Gastrocnemius medialis (tissue), 4 donors: ENCODE measurements at regions not wholly inside any gene's neighbourhood (a gene's known extent, or its start where the extent isn't known, plus 50 kb on each side); places are given as distances from the start of the nearest gene placed in this dataset.

Experiments
- POLR2A ChIP-seq, 2 donors: fragments of 450-650 bp; IDR thresholded peaks; one replicate each; pipeline ENCODE4 v1.6.1; 2017; ENCODE audit warnings: antibody characterized with exemption in 2 of 2, mild to moderate bottlenecking in 2 of 2, moderate library complexity in 2 of 2
- TF ChIP-seq, protein P1 (sequence below), 5 experiments: fragments of 450-650 bp in 3 of 5; fragments of 200-600 bp in 2 of 5; sonication (generic) in 2 of 5; IDR thresholded peaks in 4 of 5; conservative IDR thresholded peaks in 1 of 5; 1 replicate in 4 of 5; 2 replicates in 1 of 5; pipeline ENCODE4 v1.5.1; 2016 to 2019; ENCODE audit warnings: antibody characterized with exemption in 5 of 5, mild to moderate bottlenecking in 3 of 5, moderate library complexity in 3 of 5

DNA sequence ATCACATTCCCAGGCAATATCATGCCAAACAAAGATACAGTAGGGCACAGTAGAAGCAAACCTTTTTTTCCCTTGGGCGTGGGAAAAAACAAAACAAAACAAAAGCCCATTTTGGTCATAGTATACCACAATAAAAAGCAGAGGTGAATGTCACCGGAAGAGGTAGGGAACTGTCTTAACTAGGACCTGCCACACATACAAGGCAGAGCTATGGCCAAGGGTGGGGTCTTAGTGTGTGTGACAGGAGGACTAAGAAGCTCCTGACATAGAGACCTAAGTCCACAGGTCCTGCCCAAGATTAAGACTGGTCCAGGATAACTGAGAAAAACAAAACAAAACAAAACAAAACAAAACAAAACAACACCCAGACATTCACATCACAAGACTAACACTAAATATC is 441.2 kb upstream of the DSEL start:
- TF ChIP-seq, protein P1, sequence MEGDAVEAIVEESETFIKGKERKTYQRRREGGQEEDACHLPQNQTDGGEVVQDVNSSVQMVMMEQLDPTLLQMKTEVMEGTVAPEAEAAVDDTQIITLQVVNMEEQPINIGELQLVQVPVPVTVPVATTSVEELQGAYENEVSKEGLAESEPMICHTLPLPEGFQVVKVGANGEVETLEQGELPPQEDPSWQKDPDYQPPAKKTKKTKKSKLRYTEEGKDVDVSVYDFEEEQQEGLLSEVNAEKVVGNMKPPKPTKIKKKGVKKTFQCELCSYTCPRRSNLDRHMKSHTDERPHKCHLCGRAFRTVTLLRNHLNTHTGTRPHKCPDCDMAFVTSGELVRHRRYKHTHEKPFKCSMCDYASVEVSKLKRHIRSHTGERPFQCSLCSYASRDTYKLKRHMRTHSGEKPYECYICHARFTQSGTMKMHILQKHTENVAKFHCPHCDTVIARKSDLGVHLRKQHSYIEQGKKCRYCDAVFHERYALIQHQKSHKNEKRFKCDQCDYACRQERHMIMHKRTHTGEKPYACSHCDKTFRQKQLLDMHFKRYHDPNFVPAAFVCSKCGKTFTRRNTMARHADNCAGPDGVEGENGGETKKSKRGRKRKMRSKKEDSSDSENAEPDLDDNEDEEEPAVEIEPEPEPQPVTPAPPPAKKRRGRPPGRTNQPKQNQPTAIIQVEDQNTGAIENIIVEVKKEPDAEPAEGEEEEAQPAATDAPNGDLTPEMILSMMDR (IDR thresholded peaks at IDR 0.05 in 4 of 5, conservative IDR thresholded peaks at IDR 0.05 in 1 of 5) = no peak
- no peak for TF ChIP-seq POLR2A (IDR thresholded peaks at IDR 0.05)
